HuH-7 (cell line): ENCODE measurements at regions not wholly inside any gene's neighbourhood (a gene's known extent, or its start where the extent isn't known, plus 50 kb on each side); places are given as distances from the start of the nearest gene placed in this dataset.
A peak's percentile ranks its signal among the peaks of the same experiment; 100 is the strongest.

Source experiments
- DNase-seq: peaks from one replicate; pipeline ENCODE4 v3.0.0; 2011; ENCODE audit warnings: low spot score

DNA sequence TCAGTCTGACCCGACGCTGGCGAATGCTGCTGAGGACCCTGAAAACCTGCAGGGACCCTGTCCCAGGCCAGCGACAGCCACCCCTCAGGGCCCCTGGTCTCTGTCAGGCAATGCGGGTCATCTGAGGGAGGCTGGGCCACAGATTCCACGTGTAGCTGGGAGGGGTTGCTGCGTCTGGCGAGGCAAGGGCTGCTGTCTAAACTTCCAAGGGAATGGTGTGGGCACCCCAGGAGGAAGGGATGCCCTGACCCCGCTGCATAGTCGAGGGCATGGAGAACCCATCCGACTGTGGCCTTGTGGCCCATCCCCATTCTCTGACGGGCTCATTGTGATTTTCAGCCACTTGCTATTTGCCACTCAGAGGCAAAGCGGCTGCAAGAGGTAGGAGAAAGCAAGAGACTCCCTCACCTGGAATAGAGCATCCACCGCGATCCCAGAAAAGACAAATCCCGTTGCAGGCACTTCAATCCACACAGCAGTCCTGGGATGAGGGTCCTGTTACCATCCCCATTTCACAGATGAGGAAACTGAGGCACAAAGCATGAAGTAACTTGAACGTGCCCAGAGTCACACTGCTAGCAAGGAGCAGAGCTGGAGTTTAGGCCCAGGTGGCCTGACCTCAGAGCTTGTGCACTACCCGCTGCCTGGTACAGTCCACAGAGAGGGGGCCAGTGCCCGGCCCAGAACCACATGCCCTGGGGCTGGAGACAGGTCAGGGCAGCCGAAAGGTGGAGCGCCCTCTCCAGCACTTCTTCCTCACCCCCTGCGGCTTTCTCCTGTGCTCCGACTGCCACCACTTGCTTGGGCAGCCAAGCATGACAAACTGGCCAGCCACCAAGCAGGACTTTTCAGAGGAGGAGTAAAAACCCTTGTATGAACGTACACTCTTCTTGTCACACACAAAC, 163.8 kb upstream of the KLF14 start:
- no peak for DNase-seq

DNA sequence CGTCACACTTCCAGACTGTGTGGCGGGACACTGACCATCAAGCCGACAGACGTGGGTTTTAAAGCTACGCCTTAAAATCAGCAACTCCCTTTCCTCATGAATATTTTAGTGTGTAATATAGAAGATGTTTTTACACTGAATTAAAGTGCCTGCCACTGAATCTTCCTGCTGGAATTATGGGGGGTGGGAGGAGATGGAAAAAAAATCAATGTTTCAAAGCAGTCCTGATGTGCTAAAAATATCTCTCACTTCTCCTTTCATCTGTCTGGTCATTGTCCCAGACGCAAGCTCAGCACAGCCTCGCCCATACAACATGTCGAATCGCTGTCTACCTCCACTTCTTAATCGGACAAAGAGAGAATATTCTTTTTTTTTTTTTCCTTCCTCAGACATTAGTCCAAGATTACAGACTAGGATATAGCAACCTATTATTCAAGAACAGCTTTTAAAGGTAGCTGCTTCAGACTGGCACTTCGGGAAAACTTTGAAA, 165.1 kb upstream of the KLF14 start:
- no peak for DNase-seq

DNA sequence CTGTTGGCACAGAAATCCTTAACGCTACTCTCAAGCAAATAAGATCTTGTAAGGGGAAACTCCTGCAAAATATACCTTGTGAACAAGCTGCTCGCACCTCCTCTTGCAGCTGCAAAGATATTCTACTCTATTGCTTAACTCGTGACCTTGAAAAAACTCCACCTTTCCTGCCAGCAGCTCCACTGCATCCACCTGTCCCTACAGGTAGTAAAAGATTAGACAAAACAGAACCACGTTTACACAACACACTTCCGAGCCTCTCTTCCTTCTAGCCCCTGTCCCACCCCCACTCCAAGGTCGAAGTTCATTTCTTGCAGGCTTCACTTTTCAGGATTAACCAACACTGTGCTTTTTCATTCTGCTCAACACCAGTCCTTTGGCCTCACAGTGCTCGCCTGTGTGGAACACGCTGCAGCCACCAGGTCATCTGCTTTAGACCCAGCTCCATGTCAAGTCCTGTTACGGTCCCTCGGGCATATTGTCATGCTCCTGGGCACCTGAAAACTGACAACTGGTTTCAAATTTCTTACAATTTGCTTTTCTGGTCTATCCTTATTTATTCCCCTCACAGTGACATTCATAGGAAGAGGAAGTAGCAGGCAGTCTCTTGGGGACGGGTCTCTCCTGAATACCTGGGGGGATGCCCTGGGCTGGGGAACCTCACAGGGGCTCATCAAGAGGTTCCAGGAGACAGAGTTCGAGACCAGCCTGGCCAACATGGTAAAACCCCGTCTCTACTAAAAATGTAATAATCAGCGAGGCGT, 165.8 kb upstream of the KLF14 start:
- peak; percentile 64 for DNase-seq

DNA sequence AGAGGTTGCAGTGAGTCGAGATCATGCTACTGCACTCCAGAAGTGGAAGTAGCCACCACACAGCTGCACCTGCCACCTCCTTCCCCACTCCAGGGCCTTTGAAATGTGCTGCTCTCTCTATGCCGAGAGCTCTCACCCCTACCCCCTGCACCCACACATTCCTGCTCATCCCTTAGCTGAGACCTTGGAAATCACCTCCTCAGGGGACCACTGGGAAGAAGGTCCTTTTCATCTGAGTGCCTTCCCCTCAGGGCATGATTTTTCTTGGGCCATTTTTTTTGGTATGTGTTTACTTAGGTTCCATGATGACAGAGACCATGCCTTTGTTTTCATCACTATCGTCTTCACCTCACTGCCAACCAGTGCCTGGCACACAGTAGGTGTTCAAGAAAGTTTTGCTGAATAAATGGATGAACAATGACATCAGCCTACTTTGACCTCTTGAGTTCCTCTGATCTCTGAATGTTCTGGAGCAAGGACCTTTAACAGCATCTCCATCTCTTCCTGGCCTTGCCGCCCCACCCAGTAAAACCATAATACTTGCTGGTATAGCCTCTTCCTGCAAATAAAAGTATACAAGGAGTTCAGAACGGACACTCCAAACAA, 166.6 kb upstream of the KLF14 start:
- DNase-seq = no peak

DNA sequence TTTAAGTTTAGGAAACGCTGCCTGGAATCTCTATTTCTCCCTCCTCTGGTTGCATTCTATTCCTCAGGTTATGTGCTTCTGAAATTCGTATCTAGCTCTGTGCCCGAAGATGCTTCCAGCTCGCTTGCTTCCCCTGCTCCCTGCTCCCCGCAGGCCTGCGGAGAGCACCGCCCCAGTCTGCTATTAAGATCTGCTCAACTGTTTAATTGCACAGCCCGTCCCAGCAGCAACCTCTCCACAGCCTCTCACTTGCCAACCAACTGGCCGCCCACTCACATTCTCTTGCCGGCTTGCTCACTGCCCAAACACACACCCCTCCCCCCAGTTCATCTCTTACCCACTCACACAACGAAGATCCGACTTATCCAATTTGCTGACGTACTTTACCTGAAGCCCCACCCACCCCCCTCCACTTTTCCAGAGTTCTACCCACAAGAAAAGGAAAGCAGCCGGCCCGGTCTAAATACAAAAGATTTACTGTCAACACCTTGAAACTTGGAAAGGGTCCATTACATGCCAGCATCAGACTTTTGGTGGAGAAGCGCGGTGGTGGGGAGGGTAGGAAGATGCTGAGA, 167.3 kb upstream of the KLF14 start:
- no peak for DNase-seq

DNA sequence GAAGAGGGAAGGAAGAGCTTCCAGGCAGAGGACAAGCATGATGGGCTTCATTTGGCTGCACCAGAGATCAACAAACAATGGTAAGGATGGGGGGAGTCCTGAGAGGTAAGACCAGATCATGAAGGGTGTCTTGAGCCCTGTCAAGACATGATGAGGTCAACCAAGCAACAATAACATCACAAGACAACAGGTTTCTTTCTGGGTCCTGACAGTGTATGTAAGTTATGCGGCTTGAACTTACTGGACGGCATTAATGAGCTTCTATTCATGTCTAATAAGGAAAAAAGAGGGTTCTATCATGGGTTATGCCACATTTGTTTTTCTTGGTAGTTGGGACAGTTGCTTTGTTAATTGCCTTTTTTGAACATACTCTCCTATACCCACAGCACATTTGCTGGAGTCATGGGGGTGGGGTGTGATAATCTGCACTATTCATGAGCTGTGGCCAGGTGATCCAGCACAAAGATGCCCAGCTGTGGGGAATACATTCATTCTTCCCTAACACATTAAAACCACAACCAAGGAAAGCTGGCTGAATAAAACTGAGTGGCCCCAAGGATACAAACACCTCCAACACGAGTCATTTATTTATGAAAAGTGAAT, 168.8 kb upstream of the KLF14 start:
- no peak for DNase-seq

DNA sequence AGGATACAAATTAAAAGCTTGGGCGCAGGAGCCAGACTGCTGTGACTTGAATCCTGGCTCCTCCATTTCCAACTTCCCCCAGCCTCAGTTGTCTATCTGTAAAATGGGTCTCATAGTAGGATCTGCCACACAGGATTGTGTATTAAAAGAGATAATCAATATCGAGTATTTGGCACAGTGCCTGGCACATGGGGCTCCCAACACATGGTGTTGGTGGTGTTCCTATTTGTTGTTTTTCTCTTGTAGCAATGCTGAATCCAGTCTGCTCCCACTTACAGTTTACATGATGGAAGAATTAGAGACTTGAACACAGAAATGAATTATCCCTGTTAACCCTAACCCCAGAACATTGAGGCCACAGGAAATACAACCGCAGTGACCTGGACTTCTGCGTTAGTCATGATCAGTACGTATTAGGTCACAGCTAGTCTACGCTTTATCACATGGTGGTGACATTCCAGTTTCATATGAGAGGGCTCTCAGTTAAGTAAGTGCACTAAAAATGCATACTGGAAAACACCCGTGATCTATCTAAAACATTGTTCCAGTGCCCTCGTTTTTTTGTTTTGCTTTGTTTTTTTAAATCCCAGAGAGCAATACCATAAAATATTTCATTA, 169.5 kb upstream of the KLF14 start:
- DNase-seq = no peak

DNA sequence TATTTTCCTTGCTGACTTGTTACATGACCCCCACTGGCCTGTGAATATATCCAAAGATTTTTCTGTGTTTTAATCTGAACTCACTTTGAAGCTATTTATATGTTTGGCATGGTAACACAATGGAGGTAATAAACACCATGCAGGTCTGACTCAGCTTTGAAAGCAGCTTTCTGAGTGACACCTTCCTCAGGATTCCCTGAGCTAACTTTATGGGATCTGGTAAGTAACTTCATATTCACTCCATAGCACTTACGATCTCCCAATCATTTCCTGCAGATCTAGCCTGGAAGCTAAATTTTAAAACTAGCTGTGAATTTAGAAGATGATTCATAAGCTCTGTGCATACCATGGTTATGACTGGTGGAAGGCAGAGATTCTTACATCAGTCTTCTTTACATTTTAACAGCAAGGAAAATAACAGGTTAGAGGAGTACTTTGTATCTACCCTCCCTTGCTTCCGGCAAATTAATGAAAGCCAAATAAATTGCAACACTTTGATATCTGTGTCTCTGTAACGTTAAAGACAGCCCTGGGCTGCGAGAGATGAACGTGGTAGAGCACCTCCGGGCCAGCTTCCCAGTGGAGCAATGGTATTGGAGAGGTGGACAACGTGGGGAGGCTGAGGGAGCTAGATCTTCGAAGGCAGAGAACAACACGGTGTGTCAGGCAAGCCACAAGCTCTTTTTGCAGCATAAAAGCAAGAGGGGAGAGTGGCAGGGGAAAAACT, 170.2 kb upstream of the KLF14 start:
- DNase-seq = no peak

DNA sequence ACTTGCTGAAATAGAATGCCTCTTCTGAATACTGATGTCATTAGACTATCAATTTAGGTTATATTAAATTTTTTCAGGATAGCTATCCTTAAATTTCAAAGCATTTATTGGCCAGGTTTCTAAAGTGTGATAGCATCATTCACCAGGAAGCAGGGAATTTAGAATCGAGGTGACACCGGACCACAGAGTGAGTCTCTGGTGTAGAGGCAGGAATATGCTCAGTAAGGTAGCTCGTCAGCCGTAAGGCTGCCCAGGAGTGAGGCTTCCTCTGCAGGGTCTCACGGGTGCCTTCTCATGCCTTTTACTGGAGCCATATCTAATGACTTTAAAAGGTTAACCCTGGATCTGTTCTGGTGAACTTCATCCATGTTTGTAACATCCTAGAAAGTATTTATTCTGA, 170.8 kb upstream of the KLF14 start:
- no peak for DNase-seq

DNA sequence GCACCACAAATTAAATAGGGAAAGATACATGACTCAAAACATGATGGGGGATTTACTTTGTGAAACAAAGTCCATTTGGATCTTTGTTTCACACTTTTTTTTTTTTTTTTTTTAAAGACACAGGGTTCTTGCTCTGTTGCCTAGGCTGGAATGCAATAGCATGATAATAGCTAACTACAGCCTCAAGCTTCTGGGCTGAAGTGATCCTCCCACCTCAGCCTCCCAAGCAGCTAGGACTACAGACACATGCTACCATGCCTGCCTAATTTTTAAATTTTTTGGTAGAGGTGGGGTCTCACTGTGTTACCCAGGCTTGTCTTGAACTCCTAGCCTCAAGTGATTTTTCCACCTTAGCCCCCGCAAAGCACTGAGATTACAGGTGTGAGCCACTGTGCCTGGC, 172.6 kb upstream of the KLF14 start:
- no peak for DNase-seq

DNA sequence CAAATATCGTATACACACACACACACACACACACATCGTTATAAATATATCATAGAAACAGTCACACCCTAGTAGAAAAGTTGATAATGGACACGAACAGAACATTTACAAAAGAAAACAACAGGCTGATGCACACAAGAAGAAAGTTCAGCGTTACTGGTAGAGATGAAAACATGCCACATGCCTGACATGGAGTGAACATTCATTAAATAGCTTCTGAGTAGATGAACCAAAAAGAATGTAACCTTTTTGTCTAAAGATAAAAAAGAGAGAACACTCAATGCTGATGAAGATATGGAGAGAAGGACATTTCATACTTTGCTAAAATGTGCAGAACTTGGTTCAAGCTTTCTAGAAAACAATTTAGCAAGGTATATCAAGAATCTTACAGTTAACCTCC, 173.4 kb upstream of the KLF14 start:
- DNase-seq = no peak

DNA sequence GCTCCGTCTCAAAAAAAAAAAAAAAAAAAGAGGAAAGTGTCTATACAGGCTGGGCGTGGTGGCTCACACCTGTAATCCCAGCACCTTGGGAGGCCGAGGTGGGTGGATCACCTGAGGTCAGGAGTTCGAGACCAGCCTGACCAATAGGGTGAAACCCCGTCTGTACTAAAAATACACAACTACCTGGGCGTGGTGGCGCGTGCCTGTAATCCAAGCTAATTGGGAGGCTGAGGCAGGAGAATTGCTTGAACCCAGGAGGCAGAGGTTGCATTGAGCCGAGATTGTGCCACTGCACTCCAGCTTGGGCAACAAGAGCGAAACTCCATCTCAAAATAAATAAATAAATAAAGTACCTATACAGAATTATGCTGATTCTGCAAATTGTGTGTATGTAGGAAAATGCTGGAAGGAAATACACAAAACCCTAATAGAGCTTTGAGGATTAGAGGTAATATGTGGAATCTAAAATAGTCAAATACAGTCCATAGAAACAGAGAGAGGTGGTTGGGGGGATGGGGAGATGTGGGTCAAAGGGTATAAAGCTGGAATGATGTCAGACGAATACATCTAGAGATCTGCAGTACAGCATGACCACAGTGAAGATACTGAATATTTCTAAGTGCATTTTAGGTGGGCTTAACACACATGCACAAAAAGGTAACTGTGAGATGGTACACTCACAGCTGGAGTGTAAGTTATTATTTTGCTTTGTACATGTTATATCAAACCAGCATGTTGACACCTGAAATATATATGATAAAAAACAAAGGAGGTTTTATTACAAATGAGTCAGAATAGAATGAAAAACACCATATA, 174.5 kb upstream of the KLF14 start:
- no peak for DNase-seq

DNA sequence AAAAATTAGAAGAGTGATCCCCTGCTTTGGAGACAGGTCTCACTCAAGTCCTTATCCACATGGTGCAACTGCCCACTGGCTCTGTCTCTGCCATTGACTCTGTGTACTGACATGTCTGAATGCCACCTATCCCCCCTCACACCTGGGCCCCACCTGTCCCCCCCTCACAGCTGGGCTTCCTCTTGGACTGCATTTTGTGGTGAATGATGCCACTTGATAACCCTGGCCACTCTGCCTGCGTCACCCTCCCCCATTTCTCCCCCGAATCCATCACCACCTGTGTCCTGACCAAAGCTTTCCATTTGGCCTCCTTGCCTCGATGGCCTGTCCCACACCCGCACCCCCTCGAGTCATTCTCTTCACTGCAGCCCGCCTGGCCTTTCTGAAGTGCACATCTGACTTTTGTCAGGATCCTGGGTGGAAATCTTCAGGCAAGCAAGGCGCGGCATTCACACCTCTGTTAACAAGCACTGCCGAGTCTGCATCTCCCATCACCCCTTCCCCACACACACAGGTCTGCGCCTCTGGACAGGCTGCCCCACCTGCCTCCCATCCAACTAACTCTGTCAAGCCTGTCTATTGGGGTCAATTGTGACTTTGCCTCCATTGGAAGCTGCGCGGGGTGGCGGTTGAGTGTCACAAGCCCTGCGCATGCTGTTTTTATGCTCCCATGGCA, 175.3 kb upstream of the KLF14 start:
- no peak for DNase-seq

DNA sequence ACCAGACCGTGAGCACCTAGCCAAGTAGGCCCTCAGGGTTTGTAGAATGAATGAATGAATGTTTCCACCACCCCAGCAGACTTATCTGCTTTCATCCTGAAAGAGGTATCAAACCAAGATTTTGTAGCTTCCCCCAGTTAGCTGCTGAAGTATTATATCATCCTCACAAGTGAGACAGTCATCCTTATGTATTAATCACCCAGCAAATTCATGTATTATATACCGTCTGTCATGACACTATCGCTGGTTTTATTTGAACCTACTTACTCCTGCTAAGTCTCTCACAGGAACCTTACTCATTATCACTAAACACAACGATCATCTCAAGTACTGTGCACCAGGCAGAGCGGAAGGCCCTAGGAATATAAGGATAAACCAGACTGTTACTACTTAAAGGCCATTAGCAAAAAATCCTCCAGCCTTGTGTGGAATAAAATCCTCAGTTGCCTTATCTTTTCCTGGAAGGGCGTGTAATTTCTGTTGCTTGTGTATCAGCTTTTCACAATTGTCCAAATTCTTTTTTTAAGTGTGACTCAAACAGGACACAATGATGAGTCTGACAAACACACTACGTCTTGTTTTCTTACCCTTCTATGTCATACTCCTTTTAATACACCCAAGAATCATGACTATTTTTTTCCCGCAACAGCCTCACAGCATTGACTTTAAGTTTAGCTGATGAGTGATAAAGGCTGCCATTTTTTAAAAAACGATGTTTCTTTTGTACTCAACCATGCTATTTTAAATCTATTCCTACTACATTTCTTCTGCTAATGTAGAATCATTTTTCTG, 176.1 kb upstream of the KLF14 start:
- DNase-seq = no peak

DNA sequence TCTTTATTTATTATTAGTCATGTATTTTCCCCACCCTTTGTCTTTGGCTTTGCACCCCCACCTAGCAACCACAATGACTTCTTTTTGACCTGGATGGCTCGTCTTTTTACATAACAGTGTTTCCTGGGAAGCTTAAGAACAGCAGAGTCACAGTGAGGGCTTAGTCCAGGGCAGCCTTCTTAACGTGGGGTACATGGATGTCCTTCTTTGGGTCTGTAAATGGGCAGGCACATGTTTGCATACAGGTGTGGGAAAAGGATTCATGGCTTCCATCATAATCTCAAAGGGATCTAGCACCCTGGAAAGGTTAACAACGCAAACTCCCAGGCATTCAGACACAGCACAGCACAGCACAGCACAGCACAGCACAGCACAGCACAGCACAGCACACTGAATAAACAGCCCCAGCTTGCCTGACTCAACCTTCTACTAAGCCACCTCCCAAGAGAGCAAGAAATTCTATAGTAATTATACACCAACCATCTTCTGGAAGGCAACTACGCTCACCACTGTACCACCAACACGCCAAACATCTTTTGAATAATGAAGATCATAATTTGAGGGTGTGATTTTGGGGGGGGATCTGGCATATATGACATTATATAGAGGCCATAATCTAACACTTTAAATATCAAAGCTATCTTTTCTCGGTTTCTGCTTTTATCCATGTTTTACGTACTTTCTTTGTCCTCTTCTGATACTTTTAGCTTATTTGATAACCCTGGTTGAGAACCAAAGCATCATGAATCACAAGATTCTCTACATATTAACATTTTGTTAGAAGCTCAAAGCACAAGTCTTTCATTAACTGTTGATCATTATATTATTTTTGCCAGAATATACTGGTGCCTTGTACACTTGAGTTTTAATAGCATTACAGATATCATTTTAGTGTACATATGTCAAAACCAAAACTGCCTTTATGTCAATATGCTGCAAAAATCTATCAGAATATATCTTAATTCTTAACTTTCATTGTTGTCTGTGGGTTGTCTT, 177.2 kb upstream of the KLF14 start:
- DNase-seq = no peak

DNA sequence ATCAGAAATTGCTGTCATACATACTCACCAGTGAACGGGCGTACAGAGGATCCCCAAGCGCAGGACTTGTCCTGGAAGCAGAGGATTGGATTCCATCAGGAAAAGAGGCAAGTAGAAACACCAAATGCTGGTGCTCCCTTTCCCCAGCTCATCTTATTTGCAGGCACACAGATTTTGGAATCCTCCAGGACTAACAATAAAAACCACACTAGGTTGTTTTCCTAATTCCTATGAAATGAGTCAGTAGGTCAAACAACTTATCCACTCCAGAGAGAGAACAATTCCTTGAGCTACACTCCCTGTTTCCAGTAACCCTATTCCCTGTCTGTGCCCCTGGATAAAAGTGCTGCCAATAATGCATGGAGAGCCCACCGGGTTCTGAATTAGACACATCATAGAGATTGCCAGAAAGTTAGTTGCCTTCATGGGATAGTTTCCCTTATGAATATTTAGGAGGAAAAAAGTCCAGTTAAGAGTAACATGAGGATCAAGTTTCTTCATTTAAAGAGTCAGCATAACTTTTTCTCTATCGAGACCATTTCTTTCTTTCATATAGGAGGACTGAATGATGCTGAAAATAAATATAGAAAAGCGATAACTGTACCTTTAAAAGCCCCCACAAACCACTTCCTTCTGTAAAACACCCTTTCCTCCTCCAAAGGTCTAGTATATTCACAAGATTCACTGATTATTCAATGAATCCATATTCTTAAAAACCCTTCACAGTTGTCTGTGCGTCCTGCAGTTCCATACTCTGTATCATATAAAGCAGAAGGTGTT, 178.3 kb upstream of the KLF14 start:
- DNase-seq = no peak
